Right lung (tissue), 2 donors: ENCODE measurements at regions not wholly inside any gene's neighbourhood (a gene's known extent, or its start where the extent isn't known, plus 50 kb on each side); places are given as distances from the start of the nearest gene placed in this dataset.
"Not testable (repeated sequence)": the region's sequence is repeated elsewhere in the genome, so short reads cannot be mapped to it uniquely, and the experiment has no call there.

Experiments used
- DNase-seq, 2 donors: peaks; one replicate each; pipeline ENCODE4 v3.0.0-alpha.2; 2013

DNA sequence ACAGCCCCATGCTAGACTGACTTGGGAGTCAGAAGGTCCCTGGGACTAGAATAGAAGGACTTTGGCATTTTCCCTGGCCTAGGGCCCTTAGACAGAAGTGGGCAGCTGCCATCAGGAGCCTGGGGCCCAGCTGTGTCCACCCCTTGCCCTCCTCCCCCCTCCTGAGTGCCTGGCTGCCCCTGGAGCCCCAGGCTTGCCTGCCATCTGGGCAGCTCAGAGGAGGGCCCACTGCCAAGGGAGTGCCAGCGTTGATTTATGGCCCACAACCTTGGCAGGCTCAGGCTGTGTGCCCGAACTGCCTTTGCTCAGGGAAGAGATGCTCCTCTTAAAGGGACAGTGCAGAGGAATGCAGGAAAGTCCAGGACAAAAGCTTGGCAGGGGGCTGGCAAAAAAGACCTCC is 439.1 kb downstream of the SPATA31A7 start:
- DNase-seq: not testable (repeated sequence)

DNA sequence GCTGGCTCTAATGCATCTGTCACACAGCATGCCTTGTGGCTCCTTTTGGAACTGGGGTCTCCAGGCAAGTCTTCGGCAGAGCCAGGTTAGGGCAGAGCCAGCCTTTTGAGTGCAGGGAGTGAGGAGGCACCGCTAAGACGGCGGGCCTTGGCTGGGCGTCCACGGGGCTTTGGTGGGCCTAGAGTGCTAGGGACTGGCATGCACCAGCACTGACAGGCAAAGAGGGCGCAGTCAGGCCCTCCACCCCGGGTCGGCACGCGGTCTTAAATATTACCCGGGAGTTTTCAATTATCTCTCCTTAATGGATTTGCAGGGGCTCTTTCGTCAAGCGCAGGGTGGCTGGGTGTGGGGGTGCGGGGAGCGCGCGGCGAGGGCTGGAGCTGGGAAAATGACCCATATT is 444.4 kb downstream of the SPATA31A7 start:
- no peak for DNase-seq

DNA sequence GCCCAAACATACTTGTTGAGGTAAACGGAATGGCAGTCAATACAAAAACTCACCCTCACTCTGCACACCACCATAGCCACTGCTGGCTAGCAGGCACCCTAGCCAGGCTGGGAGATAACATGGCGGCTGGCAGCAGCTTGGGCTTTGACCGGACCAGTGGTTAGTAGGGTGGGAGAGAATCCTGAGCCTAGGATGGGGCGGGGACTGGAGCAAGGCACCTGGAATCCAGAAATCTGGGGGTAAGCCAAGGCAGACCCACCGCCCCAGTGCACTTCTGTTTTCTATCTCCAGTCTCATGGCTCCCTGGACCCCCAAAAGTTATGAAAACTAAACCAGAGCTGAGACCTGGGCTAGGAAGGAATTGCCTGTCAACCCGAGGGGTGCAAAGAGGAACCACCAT is 474.4 kb downstream of the SPATA31A7 start:
- not testable (repeated sequence) for DNase-seq

DNA sequence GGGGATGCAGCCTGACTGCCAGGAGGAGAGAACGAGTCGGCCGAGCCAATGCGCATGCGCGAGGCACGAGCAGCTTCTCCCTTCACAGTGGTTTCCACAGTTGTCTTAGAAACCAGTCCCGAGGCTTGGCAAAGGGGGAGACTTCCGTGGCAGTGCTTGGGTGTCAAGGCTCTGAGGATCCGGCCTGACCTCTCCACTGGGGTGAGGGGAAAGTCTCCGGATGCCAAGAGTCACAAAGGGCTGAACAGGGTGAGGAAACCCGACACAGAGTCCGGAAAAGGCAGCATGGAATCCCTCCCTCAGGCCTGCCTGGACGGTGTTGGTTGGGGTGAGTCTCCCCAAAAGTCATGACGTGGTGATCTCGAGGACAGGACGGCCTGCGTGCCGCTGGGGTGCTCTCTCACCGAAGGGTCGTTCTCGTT is 475.5 kb downstream of the SPATA31A7 start:
- DNase-seq: no peak

DNA sequence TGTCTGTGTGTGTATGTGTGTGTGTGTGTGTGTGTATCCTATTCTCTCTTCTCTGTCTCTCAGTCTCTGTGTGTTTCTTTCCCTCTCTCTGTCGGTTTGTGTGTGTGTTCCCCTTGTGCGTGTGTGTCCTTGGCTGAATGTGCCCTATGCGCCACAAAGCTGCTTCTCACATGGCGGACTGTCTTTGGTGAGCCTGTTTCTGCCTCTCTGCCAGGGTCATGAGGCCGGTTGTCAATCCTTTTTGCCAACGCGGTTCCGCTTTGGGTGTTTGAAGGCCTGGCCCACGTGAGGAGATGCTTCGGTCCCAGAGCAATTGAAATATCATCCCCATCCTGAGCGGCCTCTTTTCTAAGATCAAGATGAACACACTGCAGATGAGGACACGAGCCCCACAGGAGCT is 476.0 kb downstream of the SPATA31A7 start:
- DNase-seq: no peak

DNA sequence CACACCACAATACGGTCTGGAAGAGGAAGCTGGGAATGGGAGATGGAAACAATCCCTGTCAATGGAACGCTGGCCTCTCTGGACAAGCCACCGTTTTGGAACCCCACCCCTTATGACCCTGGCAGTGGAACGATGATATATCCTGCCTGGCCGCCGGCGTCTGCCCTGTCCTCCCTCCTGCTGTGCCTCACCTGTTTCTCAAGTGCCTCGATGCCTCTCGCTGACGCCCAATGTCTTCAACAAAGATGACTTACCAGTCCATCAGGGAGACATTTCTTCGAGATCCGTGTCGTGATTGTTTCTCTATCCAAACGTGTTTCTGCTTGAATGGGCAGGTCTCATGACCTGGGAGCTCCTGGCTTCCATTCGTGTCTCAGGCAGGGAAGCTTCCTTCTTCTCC is 476.5 kb downstream of the SPATA31A7 start:
- DNase-seq: no peak

DNA sequence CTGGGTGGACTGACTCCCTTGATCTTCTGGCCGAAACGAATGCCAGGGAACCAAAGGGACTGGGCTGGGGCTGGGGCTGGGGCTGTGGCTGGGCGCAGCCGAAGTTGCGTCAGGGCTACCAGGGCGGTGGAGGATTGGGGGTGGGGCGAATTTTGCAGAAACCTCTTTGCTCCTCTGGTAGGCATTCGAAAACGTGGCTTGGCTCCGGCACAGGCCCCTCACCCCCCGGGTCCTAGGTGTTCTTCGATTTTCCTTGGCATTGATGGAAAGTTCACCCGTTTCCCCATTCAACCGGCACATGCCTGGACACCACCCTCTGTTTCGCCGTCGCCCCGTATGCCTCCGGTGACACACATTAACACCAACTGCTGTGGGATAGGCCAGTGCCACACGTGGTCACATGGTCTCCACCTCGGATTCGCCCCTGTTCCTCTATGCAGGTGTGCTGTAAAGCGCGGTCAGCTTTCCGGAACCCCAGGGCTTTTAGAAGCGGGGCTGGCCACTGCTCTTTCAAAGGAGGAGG is 477.1 kb downstream of the SPATA31A7 start:
- DNase-seq: no peak

DNA sequence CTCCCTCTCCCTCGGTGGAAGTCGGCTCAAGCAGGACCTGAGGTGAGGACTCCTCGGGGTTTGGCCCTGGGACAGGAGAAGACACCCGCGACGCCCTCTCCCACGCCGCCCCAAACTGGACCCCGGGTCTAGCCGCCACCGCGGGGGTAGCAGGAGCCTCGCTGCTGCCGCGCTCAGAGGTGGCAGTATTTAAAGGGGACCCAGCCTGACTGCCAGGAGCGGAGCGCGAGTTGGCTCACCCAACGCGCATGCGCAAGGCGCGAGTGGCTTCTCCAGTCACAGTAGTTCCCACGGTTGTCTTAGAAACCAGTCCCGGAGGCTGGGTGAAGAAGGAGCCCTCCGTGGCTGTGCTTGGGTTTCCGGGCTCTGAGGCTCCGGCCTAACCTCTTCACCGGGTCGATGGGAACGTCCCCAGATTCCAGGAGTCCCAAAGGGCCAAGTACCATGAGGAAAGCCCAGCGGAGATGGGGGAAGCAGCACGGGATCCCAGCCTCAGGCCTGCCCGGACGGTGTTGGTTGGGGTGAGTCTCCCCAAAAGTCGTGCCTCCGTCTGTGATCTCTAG is 477.8 kb downstream of the SPATA31A7 start:
- no peak for DNase-seq

DNA sequence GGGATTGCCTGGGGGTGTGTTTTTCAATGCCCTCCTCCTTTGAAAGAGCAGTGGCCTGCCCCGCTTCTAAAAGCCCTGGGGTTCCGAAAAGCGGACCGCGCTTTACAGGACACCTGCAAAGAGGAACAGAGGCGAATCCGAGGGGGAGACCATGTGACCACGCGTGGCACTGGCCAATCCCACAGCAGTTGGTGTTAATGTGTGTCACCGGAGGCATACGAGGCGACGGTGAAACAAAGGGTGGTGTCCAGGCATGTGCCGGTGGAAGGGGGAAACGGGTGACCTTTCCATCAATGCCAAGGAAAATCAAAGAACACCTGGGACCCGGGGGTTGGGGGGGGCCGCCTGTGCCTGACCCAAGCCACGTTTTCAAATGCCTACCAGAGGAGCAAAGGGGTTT is 478.4 kb downstream of the SPATA31A7 start:
- not testable (repeated sequence) for DNase-seq

DNA sequence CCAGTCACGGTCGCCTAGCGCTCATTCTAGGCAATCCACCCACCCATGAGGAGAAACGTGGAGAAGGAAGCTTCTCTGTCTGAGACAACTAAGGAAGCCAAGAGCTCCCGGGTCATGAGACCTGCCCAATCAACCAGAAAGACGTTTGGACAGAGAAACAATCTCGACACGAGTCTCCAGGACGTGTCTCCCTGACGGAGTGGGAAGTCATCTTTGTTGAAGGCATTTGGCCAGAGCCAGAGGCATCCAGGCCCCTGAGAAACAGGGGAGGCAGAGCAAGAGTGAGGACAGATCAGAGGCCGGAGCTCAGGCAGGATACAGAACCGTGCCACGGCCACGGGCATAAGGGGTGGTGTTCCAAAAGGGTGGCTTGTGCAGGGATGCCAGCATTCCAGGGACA is 479.0 kb downstream of the SPATA31A7 start:
- no peak for DNase-seq

DNA sequence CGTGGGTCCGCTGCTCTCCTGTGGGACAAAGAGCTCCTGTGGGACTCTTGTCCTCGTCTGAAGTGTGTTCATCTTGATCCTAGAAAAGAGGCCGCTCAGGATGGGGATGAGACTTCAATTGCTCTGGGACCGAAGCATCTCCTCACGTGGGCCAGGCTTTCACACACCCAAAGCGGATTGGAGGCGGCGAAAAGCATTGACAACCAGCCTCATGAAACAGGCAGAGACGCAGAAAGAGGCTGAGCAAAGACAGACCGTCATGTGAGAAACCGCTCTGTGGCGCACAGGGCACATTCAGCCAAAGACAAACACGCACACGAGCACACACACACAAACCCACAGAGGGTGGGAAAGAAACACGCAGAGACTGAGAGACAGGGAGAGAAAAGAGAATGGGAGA is 479.5 kb downstream of the SPATA31A7 start:
- DNase-seq: no peak

DNA sequence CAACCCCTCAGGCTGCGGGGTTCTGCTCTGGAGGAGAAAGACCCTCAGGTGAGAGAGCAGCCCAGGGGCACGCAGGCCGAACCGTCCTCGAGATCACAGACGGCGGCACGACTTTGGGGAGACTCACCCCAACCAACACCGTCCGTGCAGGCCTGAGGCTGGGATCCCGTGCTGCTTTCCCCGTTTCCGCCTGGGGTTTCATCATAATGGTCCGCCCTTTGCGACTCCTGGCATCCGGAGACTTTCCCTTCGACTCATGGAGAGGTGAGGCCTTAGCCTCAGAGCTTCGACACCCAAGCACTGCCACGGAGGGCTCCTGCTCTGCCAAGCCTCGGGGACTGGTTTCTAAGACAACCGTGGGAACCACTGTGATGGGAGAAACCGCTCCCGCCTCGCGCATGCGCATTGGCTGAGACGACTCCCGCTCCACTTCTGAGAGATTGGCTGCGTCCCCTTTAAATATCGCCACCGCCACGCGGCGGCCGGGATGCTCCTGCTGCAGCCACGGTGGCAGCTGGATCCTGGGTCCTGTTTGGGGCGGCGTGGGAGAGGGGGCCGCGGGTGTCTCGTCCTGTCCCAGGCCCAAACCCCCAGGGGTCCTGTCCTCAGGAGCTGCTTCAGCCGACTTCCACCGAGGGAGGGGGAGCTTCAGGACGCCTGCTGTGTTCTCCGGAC is 480.1 kb downstream of the SPATA31A7 start:
- peak in 1 of 2 donors; percentile 0 for DNase-seq

DNA sequence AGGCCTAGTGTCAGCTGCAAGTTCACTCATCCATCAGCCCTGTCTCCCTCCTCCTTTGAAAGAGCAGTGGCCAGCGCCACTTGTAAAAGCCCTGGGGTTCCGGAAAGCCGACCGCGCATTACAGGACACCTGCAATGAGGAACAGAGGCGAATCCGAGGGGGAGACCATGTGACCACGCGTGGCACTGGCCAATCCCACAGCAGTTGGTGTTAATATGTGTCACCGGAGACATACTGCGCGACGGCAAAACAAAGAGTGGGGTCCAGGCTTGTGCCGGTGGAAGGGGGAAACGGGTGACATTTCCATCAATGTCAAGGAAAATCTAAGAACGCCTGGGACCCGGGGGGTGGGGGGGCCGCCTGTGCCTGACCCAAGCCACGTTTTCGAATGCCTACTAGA is 480.8 kb downstream of the SPATA31A7 start:
- DNase-seq: no peak

DNA sequence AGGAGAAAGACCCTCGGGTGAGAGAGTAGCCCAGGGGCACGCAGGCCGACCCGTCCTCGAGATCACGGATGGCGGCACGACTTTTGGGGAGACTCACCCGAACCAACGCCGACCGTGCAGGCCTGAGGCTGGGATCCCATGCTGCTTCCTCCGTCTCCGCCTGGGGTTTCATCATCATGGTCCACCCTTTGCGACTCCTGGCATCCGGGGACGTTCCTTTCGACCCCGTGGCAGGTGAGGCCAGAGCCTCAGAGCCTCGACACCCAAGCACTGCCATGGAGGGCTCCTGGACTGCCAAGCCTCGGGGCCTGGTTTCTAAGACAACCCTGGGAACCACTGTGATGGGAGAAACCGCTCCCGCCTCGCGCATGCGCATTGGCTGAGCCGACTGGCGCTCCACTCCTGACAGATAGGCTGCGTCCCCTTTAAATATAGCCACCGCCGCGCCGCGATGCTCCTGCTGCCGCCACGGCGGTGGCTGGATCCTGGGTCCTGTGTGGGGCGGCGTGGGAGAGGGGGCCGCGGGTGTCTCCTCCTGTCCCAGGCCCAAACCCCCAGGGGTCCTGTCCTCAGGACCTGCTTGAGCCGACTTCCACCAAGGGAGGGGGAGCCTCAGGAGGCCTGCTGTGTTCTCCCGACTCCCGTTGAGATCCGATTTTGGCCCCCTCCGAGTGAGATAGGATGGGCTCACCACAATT is 481.6 kb downstream of the SPATA31A7 start:
- no peak for DNase-seq

DNA sequence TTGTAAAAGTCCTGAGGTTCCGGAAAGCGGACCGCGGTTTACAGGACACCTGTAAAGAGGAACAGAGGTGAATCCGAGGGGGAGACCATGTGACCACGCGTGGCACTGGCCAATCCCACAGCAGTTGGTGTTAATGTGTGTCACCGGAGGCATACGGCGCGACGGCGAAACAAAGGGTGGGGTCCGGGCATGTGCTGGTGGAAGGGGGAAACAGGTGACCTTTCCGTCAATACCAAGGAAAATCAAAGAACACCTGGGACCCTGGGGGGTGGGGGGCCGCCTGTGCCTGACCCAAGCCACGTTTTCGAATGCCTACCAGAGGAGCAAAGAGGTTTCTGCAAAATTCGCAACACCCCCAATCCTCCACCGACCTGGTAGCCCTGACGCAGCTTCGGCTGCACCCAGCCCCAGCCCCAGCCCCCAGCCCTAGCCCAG is 482.3 kb downstream of the SPATA31A7 start:
- not testable (repeated sequence) for DNase-seq

DNA sequence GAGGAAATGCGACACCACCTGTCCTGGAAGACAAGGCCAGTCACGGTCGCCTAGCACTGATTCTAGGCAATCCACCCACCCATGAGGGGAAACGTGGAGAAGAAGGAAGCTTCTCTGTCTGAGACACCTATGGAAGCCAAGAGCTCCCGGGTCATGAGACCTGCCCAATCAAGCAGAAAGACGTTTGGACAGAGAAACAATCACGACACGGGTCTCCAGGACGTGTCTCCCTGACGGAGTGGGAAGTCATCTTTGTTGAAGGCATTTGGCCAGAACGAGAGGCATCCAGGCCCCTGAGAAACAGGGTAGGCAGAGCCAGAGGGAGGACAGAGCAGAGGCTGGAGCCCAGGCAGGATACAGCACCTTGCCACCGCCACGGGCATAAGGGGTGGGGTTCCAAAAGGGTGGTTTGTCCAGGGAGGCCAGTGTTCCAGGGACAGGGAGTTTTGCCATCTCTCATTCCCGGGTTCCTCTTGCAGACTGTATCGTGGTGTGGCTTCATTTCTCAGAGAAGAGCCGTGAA is 482.9 kb downstream of the SPATA31A7 start:
- not testable (repeated sequence) for DNase-seq

DNA sequence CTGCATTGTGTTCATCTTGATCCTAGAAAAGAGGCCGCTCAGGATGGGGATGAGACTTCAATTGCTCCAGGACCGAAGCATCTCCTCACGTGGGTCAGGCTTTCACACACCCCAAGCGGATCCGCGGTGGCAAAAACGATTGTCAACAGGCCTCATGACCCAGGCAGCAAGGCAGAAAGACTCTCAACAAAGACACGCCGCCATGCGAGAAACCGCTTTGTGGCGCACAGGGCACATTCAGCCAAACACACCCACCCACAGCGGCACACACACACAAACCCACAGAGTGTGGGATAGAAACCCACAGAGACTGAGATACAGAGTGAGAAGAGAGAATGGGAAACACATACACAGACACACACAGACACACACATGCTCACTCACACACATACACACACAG is 483.4 kb downstream of the SPATA31A7 start:
- no peak for DNase-seq

DNA sequence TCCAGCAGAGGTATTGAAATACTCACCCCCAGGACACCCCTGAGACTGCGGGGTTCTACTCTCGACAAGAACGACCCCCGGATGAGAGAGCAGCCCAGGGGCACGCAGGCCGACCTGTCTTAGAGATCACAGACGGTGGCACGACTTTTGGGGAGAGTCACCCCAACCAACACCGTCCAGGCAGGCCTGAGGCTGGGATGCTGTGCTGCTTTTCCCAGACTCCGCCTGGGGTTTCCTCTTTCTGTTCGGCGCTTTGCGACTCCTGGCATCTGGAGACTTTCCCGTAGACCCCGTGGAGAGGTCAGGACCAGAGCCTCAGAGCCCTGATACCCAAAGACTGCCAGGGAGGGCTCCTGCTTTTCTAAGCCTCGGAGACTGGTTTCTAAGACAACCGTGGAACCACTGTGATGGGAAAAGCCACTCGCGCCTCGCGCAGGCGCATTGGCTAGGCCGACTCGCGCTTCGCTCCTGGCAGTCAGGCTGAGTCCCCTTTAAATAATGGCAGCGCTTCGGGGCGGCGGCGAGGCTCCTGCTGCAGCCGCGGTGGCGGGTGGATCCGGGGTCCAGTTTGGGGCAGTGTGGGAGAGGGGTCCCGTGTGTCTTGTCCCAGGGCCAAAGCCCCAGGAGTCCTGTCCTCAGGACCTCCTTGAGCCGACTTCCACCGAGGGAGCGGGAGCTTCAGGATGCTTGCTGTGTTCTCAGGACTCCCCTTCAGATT is 484.0 kb downstream of the SPATA31A7 start:
- no peak for DNase-seq

DNA sequence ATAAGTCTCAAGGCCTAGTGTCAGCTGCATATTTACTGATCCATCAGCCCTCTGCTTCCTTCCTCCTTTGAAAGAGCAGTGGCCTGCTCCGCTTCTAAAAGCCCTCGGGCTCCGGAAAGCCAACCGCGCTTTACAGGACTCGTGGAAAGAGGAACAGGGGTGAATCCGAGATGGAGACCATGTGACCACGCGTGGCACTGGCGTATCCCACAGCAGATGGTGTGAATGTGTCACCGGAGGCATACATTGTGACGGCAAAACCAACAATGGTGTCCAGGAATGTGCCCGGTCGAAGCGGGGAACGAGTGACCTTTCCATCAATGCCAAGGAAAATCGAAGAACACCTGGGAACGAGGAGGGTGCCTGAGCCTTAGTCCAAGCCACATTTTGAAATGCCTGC is 484.6 kb downstream of the SPATA31A7 start:
- no peak for DNase-seq

DNA sequence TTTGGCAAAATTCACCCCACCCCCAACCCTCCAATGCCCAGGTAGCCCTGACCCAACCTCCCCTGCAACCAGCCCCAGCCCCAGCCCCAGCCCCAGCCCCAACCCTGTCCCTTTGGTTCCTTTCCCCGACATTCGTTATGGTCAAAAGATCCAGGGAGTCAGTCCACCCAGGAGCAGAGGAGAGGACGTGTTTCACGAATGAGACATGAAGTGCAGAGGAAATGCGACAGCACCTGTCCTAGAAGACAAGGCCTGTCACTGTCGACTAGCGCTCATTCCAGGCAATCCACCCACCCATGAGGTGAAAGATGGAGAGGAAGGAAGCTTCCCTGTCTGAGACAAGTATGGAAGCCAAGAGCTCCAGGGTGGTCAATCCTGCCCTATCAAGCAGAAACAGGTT is 485.0 kb downstream of the SPATA31A7 start:
- DNase-seq: no peak
